ENCODE measurements at regions not wholly inside any gene's neighbourhood (a gene's known extent, or its start where the extent isn't known, plus 50 kb on each side); places are given as distances from the start of the nearest gene placed in this dataset.

GRCh38 chr2:12479065-12479601 lies 237.6 kb upstream of the TRIB2 start:
- Histone ChIP-seq H3K4me1 (peaks cover 0 to 6% (median 0%) of the 10 kb centered on the region in 4 donors), H3K4me3 (no peak overlapping the region), H3K27me3 (no peaks in the 10 kb centered on the region), H3K36me3 (no peaks in the 10 kb centered on the region), H3K27ac (no peak overlapping the region), H3K9me3 (no peaks in the 10 kb centered on the region)
- TF ChIP-seq, protein P1, sequence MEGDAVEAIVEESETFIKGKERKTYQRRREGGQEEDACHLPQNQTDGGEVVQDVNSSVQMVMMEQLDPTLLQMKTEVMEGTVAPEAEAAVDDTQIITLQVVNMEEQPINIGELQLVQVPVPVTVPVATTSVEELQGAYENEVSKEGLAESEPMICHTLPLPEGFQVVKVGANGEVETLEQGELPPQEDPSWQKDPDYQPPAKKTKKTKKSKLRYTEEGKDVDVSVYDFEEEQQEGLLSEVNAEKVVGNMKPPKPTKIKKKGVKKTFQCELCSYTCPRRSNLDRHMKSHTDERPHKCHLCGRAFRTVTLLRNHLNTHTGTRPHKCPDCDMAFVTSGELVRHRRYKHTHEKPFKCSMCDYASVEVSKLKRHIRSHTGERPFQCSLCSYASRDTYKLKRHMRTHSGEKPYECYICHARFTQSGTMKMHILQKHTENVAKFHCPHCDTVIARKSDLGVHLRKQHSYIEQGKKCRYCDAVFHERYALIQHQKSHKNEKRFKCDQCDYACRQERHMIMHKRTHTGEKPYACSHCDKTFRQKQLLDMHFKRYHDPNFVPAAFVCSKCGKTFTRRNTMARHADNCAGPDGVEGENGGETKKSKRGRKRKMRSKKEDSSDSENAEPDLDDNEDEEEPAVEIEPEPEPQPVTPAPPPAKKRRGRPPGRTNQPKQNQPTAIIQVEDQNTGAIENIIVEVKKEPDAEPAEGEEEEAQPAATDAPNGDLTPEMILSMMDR (IDR thresholded peaks at IDR 0.05), result no peak
- TF ChIP-seq POLR2A (IDR thresholded peaks at IDR 0.05), result no peak
- no peak for TF ChIP-seq POLR2AphosphoS5 (IDR thresholded peaks at IDR 0.05)
- no peak for TF ChIP-seq EP300 (IDR thresholded peaks at IDR 0.05)
- intact Hi-C loops (cut with DNase I), result no loop called here
- DNase-seq, result no peak
- WGBS, 2 donors, result 86% methylated on average over 1 of the region's 1 CpG

DNA sequence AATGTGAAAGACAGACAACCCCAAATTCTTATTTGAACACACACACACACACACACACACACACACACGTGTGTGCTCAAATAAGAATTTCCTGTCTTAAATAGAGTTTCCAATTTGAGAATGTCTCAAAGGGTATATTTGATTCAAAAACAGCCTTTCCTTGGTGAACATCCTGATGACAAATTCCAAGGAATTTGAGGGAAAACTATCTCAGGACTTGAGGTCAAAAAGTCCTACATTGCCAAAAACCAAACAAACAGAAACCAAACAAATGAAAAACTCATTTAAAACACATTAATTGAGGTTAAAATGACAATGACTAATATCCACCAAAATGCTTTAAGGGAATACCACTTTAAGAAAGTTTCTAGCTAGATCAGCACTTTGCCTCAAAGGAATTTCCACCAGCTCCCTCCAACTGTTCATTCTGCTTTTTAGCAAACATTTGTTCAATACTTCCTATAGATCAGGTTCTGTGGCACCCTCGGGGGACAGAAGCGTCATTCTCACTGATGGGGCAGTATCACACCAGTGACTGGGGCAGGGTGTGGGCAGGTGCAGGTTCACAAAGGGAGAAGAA lies 232.1 kb upstream of the TRIB2 start:
- H3K27ac ChIP-seq, result no peak overlapping the region

DNA sequence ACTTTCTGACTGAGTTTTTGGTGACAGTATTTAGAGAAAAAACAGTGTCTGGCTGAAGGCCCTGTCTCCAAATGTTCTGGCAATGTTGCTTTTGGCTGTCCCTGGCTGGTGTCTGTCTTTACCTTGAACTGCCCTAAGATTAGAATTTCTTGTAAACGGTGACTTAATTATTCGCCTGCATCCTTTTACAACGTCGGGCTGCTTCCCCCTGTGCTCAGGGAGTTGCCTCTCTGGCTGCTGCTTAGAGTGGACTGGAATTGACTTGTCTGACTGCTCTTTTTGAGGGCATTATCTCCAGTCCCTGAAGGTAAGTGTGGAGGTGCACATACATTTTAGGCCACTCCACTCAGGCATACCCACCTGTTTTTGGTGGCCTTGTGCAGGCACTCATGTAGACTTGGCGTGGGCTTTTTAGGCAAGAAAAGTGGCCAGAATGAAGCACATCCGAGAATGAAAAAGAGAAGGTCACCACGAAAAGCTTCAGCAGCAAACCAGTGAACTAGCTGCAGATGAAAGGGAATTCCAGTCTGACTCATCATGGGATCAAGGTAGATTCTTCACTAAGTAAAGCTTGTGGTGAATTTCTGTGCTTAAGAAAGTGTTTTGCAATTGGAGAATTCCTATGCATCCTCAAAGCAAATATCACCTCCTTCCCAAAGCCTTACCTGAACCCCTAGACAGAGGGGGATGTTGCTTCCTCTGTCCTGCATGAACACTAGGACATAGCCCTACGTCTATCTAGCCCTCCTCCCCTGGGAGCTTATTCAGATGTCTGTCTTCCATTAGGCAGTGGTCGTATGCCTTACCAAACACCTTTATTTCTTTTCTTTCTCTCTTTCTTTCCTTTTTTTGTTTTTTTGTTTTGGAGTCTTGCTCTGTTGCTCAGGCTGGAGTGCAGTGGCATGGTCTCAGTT lies 230.3 kb upstream of the TRIB2 start:
- TF ChIP-seq POLR2AphosphoS5 (IDR thresholded peaks at IDR 0.05) (peak in 1 of 4 donors; percentile 37), POLR2A (IDR thresholded peaks at IDR 0.05) (no peak), EP300 (IDR thresholded peaks at IDR 0.05) (no peak)
- TF ChIP-seq, protein P1 (IDR thresholded peaks at IDR 0.05), result no peak
- no peak for DNase-seq
- Histone ChIP-seq H3K36me3 (no peaks in the 10 kb centered on the region), H3K4me1 (peaks cover 0 to 22% (median 13%) of the 10 kb centered on the region in 4 donors), H3K27me3 (no peaks in the 10 kb centered on the region), H3K4me3 (no peak overlapping the region), H3K9me3 (no peaks in the 10 kb centered on the region), H3K27ac (peak overlapping the region in 2 of 4 donors; percentile 27 to 47)
- intact Hi-C loops (cut with DNase I), result no loop called here
- 72% methylated on average over 9 of the region's 9 CpGs for WGBS, 2 donors

More for the DNA sequence above, 232.1 kb upstream of the TRIB2 start:
- WGBS, 2 donors, result 78% methylated on average over 3 of the region's 3 CpGs
- intact Hi-C loops (cut with DNase I), result no loop called here
- no peaks in the 10 kb centered on the region for H3K27me3 ChIP-seq
- H3K9me3 ChIP-seq, result no peaks in the 10 kb centered on the region
- H3K36me3 ChIP-seq, result no peaks in the 10 kb centered on the region
- H3K4me3 ChIP-seq, result no peak overlapping the region
- H3K4me1 ChIP-seq, result peaks cover 0 to 22% (median 13%) of the 10 kb centered on the region in 4 donors
- TF ChIP-seq POLR2AphosphoS5 (IDR thresholded peaks at IDR 0.05) (no peak), POLR2A (IDR thresholded peaks at IDR 0.05) (no peak), EP300 (IDR thresholded peaks at IDR 0.05) (no peak)
- TF ChIP-seq, protein P1 (IDR thresholded peaks at IDR 0.05), result no peak
- no peak for DNase-seq

- Histone ChIP-seq H3K27ac (no peak overlapping the region), H3K9me3 (no peaks in the 10 kb centered on the region), H3K36me3 (no peaks in the 10 kb centered on the region), H3K4me3 (no peak overlapping the region), H3K27me3 (no peaks in the 10 kb centered on the region), H3K4me1 (peaks cover 0 to 22% (median 13%) of the 10 kb centered on the region in 4 donors)
- 80 to 87% methylated on average over 8 of the region's 8 CpGs for WGBS, 2 donors
- DNase-seq, result no peak
- TF ChIP-seq POLR2A (IDR thresholded peaks at IDR 0.05) (no peak), POLR2AphosphoS5 (IDR thresholded peaks at IDR 0.05) (no peak), EP300 (IDR thresholded peaks at IDR 0.05) (no peak)
- TF ChIP-seq, protein P1 (IDR thresholded peaks at IDR 0.05), result no peak
- intact Hi-C loops (cut with DNase I), result no loop called here
These were observed 229.3 kb upstream of the TRIB2 start for GRCh38 chr2:12487253-12488004.
